C4-2B (cell line): ENCODE measurements at regions not wholly inside any gene's neighbourhood (a gene's known extent, or its start where the extent isn't known, plus 50 kb on each side); places are given as distances from the start of the nearest gene placed in this dataset.

Source experiments
- CTCF ChIP-seq: fragments of 450-650 bp; conservative IDR thresholded peaks from 2 replicates; pipeline ENCODE4 v1.5.1; 2017; ENCODE audit warnings: mild to moderate bottlenecking
- ZFX ChIP-seq: fragments of 450-650 bp; IDR thresholded peaks from 2 replicates; pipeline ENCODE4 v1.6.1; 2017

- TF ChIP-seq CTCF (no peak), ZFX (no peak)
These were observed 120.1 kb upstream of the IL12B start for GRCh38 chr5:159450417-159450816.
